Mesenchymal stem cell (in vitro differentiated cells and primary cell): ENCODE measurements at regions not wholly inside any gene's neighbourhood (a gene's known extent, or its start where the extent isn't known, plus 50 kb on each side); places are given as distances from the start of the nearest gene placed in this dataset.
"Not testable (repeated sequence)": the region's sequence is repeated elsewhere in the genome, so short reads cannot be mapped to it uniquely, and the experiment has no call there.

Experiments used
- DNase-seq: peaks from one replicate; pipeline ENCODE4 v3.0.0-alpha.2; 2013
- H2AFZ ChIP-seq: one replicate; pipeline ENCODE4 v1.6.1; 2013; ENCODE audit warnings: low read depth, mild to moderate bottlenecking, control low read depth, inconsistent platforms, low read length, moderate library complexity
- H2AK5ac ChIP-seq: 2 replicates; pipeline ENCODE4 v1.6.1; 2013; ENCODE audit warnings: low read length, moderate library complexity, mild to moderate bottlenecking, inconsistent platforms; ENCODE audit not compliant: severe bottlenecking
- H2BK120ac ChIP-seq: one replicate; pipeline ENCODE4 v1.6.1; 2013; ENCODE audit warnings: low read depth, mild to moderate bottlenecking, inconsistent platforms, low read length, moderate library complexity
- H2BK12ac ChIP-seq, 2 experiments: one replicate each; pipeline ENCODE4 v1.6.1; 2013; ENCODE audit warnings: inconsistent platforms in 2 of 2, low read length in 2 of 2, mild to moderate bottlenecking in 2 of 2, moderate library complexity in 2 of 2, control low read depth in 1 of 2
- H2BK15ac ChIP-seq: one replicate; pipeline ENCODE4 v1.6.1; 2013; ENCODE audit warnings: mild to moderate bottlenecking, low read depth, inconsistent platforms; ENCODE audit not compliant: poor library complexity, severe bottlenecking
- H2BK5ac ChIP-seq: 2 replicates; pipeline ENCODE4 v1.6.1; 2013; ENCODE audit warnings: low read depth, mild to moderate bottlenecking, low read length, control low read depth, inconsistent platforms; ENCODE audit not compliant: poor library complexity, severe bottlenecking
- H3K14ac ChIP-seq, 2 experiments: one replicate each; pipeline ENCODE4 v1.6.1; 2013; ENCODE audit warnings: inconsistent platforms in 2 of 2, low read length in 2 of 2, control low read depth in 1 of 2, mild to moderate bottlenecking in 1 of 2, moderate library complexity in 1 of 2
- H3K18ac ChIP-seq, 2 experiments: one replicate each; pipeline ENCODE4 v1.6.1; 2013; ENCODE audit warnings: inconsistent platforms in 2 of 2, low read length in 2 of 2, control low read depth in 1 of 2, low read depth in 1 of 2, mild to moderate bottlenecking in 1 of 2
- H3K23ac ChIP-seq, 2 experiments: one replicate each; pipeline ENCODE4 v1.6.1; 2013; ENCODE audit warnings: inconsistent platforms in 2 of 2, low read length in 2 of 2, mild to moderate bottlenecking in 2 of 2, moderate library complexity in 2 of 2, control low read depth in 1 of 2
- H3K27ac ChIP-seq: 2 replicates; pipeline ENCODE4 v1.5.1; 2013; ENCODE audit warnings: mild to moderate bottlenecking, moderate library complexity, low read length, control low read depth, inconsistent platforms; ENCODE audit not compliant: poor library complexity, severe bottlenecking
- H3K27me3 ChIP-seq, 2 experiments: 2 replicates each; pipeline versions ENCODE4 v1.6.1 to v1.7.0; 2013; ENCODE audit warnings: low read length in 2 of 2, mild to moderate bottlenecking in 2 of 2, moderate library complexity in 2 of 2, control low read depth in 1 of 2, inconsistent platforms in 1 of 2; ENCODE audit not compliant: control insufficient read depth in 1 of 2, insufficient read depth in 1 of 2
- H3K36me3 ChIP-seq, 2 experiments: 2 replicates each; pipeline versions ENCODE4 v1.6.1 to v1.7.0; 2013; ENCODE audit warnings: low read length in 2 of 2, control low read depth in 1 of 2, inconsistent platforms in 1 of 2, low read depth in 1 of 2, mild to moderate bottlenecking in 1 of 2; ENCODE audit not compliant: insufficient read depth in 2 of 2, control insufficient read depth in 1 of 2
- H3K4ac ChIP-seq, 2 experiments: one replicate each; pipeline ENCODE4 v1.6.1; 2013; ENCODE audit warnings: inconsistent platforms in 2 of 2, low read length in 2 of 2, mild to moderate bottlenecking in 2 of 2, moderate library complexity in 2 of 2, control low read depth in 1 of 2, low read depth in 1 of 2
- H3K4me1 ChIP-seq: 2 replicates; pipeline ENCODE4 v1.6.1; 2013; ENCODE audit warnings: low read depth, low read length, control low read depth; ENCODE audit not compliant: control insufficient read depth, insufficient read depth
- H3K4me2 ChIP-seq: 2 replicates; pipeline ENCODE4 v1.6.1; 2013; ENCODE audit warnings: low read length, mild to moderate bottlenecking, inconsistent platforms; ENCODE audit not compliant: poor library complexity, severe bottlenecking
- H3K4me3 ChIP-seq, 2 experiments: 2 replicates each; pipeline versions ENCODE4 v1.5.1 to v1.7.0; 2013; ENCODE audit warnings: low read length in 2 of 2, mild to moderate bottlenecking in 2 of 2, control low read depth in 1 of 2, low read depth in 1 of 2; ENCODE audit not compliant: insufficient read depth in 1 of 2
- H3K79me1 ChIP-seq: replicated peaks from 2 replicates; pipeline ENCODE4 v1.6.1; 2013; ENCODE audit warnings: mild to moderate bottlenecking, control low read depth, low read length, inconsistent platforms; ENCODE audit not compliant: poor library complexity, severe bottlenecking
- H3K9ac ChIP-seq: 2 replicates; pipeline ENCODE4 v1.7.0; 2013; ENCODE audit warnings: mild to moderate bottlenecking, low read length, moderate library complexity
- H3K9me3 ChIP-seq: 2 replicates; pipeline ENCODE4 v1.7.0; 2013; ENCODE audit warnings: mild to moderate bottlenecking, low read length; ENCODE audit not compliant: control insufficient read depth
- H4K8ac ChIP-seq: one replicate; pipeline ENCODE4 v1.6.1; 2013; ENCODE audit warnings: inconsistent platforms, mild to moderate bottlenecking, low read length, moderate library complexity
- H4K91ac ChIP-seq: one replicate; pipeline ENCODE4 v1.6.1; 2013; ENCODE audit warnings: mild to moderate bottlenecking, low read length, inconsistent platforms
- WGBS: methylation state at CpG from one replicate; pipeline ENCODE4 v1.1.7; 2013; ENCODE audit warnings: mixed read lengths; 5-methylcytosine and 5-hydroxymethylcytosine counted together

- not testable (repeated sequence) for H3K4me2 ChIP-seq, H3K27ac ChIP-seq, H4K8ac ChIP-seq, H3K36me3 ChIP-seq, H2BK12ac ChIP-seq, H3K4ac ChIP-seq, H3K9me3 ChIP-seq, H2BK15ac ChIP-seq, H3K4me1 ChIP-seq, H3K18ac ChIP-seq, H3K14ac ChIP-seq, H2AK5ac ChIP-seq, H4K91ac ChIP-seq, H3K23ac ChIP-seq, H2BK5ac ChIP-seq, DNase-seq, H3K4me3 ChIP-seq, H2AFZ ChIP-seq, H3K9ac ChIP-seq, H3K79me1 ChIP-seq, H3K27me3 ChIP-seq, H2BK120ac ChIP-seq
- 87% methylated on average over 17 of the region's 17 CpGs for WGBS
These were observed 199.0 kb downstream of the LIPI start for GRCh38 chr21:14011751-14012150.

DNA sequence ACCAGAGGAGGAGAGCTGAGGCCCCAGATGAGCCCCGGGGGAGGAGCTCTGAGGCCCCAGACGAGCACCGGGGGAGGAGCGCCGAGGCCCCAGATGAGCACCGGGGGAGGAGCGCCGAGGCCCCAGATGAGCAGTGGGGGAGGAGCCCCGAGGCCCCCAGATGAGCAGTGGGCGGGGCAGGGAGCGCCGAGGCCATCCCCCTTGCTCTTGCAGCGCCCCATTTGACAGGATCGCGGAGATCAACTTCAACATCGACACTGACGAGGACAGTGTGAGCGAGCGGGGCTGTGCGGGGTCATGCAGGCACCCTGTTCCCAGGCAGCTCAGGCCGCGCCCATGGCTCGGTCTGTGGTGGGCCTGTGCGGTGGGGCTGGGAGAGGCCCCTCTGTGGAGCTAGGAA is 199.6 kb downstream of the LIPI start:
- H2BK120ac ChIP-seq, DNase-seq, H2BK15ac ChIP-seq, H3K9ac ChIP-seq, H2AFZ ChIP-seq, H3K27ac ChIP-seq, H3K4me1 ChIP-seq, H3K36me3 ChIP-seq, H3K18ac ChIP-seq, H2BK5ac ChIP-seq, H3K4me2 ChIP-seq, H3K4ac ChIP-seq, H2BK12ac ChIP-seq, H3K4me3 ChIP-seq, H3K27me3 ChIP-seq, H3K9me3 ChIP-seq, H3K79me1 ChIP-seq, H2AK5ac ChIP-seq, H4K91ac ChIP-seq, H4K8ac ChIP-seq, H3K14ac ChIP-seq, H3K23ac ChIP-seq: not testable (repeated sequence)
- 92% methylated on average over 24 of the region's 24 CpGs for WGBS

- Histone ChIP-seq H3K4me1 (no peaks in the 10 kb centered on the region), H2BK12ac (no peak overlapping the region), H2AK5ac (no peak overlapping the region), H3K4ac (no peak overlapping the region), H3K9ac (no peak overlapping the region), H2BK5ac (no peak overlapping the region), H3K79me1 (no peaks in the 10 kb centered on the region), H3K18ac (no peak overlapping the region), H3K9me3 (no peaks in the 10 kb centered on the region), H4K8ac (no peak overlapping the region), H3K23ac (no peak overlapping the region), H4K91ac (no peak overlapping the region), H2BK15ac (no peak overlapping the region), H3K4me2 (no peak overlapping the region), H3K27ac (no peak overlapping the region), H2BK120ac (no peak overlapping the region), H3K36me3 (no peaks in the 10 kb centered on the region), H3K27me3 (no peaks in the 10 kb centered on the region), H2AFZ (no peak overlapping the region), H3K4me3 (no peak overlapping the region), H3K14ac (no peak overlapping the region)
- DNase-seq, result no peak
- 78% methylated on average over 8 of the region's 8 CpGs for WGBS
These were observed 200.0 kb downstream of the LIPI start for GRCh38 chr21:14010729-14011128.

GRCh38 chr21:14009990-14010389 is 200.8 kb downstream of the LIPI start:
- not testable (repeated sequence) for H3K9ac ChIP-seq, H2BK12ac ChIP-seq, H3K14ac ChIP-seq, H3K79me1 ChIP-seq, H2BK120ac ChIP-seq, H4K8ac ChIP-seq, H3K4me2 ChIP-seq, H4K91ac ChIP-seq, H3K27me3 ChIP-seq, H3K27ac ChIP-seq, H3K18ac ChIP-seq, H2BK5ac ChIP-seq, DNase-seq, H2AK5ac ChIP-seq, H3K9me3 ChIP-seq, H2BK15ac ChIP-seq, H3K23ac ChIP-seq, H3K4ac ChIP-seq, H3K4me3 ChIP-seq, H3K36me3 ChIP-seq, H2AFZ ChIP-seq, H3K4me1 ChIP-seq
- 65% methylated on average over 5 of the region's 6 CpGs for WGBS
